ENCODE measurements at regions not wholly inside any gene's neighbourhood (a gene's known extent, or its start where the extent isn't known, plus 50 kb on each side); places are given as distances from the start of the nearest gene placed in this dataset.
"Not testable (repeated sequence)": the region's sequence is repeated elsewhere in the genome, so short reads cannot be mapped to it uniquely, and the experiment has no call there.

GRCh38 chr13:42373048-42373812 is 101.3 kb downstream of the AKAP11 start:
- intact Hi-C loops (cut with DNase I): no loop called here
- DNase-seq (no peak), ATAC-seq (no peak)

- no peak for DNase-seq
- no peak for ATAC-seq
- intact Hi-C loops (cut with DNase I): no loop called here
These were observed 103.7 kb downstream of the AKAP11 start for GRCh38 chr13:42375663-42376062.

DNA sequence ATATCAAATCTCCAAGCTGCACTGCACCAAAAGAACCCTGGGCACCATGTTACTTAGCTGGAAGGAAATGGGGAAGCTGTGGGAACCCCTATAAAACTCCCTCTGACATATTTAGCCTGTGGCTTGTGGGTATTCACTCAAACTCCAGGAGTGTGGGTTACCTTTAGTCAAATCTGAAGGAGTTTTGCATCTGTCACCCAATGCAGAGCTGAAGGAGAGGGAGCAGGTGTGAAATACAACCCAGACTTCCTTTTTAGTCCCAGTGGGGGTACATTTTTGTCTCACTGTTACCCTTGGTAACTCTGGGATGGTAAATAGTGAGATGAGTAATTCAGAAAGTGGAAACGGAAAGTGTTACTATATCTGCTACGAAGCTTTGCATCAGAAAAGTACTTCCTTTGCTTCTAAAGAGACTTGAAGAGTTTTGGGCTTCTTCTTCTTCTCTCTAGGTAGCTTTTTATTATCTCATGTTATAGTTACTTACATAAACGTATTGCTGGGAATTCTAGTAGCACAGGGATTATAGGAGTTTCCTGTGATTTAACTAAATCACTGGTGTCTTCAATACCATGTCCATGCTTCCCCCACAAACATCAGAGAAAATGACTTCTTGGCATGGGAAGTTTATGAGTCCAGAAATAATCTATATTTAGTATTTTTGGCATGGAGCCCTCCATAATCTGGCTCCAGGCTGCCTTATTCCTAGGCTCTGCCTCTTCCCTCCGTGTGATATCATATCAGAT is 105.9 kb downstream of the AKAP11 start:
- ATAC-seq: peak in 1 of 2 donors; percentile 40
- no peak for DNase-seq
- intact Hi-C loops (cut with DNase I): no loop called here

GRCh38 chr13:42378383-42378780 is 106.4 kb downstream of the AKAP11 start:
- no peak for DNase-seq
- ATAC-seq: no peak
- intact Hi-C loops (cut with DNase I): no loop called here

- intact Hi-C loops (cut with DNase I): no loop called here
- no peak for DNase-seq
- no peak for ATAC-seq
These were observed 107.3 kb downstream of the AKAP11 start for GRCh38 chr13:42379241-42379640.

DNA sequence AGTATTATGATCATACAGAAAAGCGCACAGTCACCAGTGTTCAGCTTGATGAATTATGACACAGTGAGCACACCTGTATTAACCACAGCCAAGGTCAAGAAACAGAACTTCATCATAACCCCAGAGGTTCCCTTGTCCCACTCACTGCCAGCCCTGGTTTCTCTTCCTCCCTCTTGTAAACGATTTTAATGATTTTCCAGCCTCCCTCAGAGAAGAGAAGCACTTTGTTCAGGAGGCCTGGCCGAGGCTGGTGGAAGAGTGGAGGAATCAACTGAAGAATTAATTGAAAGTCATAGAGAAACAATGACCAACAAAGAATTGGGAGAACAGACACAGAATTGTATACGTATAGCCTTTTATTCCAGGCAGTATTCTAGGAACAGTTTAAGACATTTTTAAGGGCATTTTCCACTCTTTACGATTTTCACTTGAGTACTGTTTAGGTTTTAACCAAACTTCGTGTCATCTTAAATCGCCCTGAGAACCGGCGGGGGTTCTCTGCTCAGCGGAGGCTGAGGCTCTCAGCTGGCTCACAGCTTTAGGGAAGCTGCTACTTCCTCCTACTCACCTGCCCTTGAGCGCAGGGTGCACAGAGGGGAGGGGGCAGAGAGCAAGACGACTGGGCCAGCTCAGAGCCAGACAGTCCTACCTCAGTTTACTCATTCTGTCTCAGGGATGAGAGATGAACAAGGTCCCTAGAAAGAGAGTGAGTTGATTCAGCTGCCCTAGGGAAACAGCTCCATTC is 108.6 kb downstream of the AKAP11 start:
- no peak for DNase-seq
- no peak for ATAC-seq
- intact Hi-C loops (cut with DNase I): no loop called here

GRCh38 chr13:42381165-42381425 is 109.1 kb downstream of the AKAP11 start:
- DNase-seq: no peak
- no peak for ATAC-seq
- intact Hi-C loops (cut with DNase I): no loop called here

DNA sequence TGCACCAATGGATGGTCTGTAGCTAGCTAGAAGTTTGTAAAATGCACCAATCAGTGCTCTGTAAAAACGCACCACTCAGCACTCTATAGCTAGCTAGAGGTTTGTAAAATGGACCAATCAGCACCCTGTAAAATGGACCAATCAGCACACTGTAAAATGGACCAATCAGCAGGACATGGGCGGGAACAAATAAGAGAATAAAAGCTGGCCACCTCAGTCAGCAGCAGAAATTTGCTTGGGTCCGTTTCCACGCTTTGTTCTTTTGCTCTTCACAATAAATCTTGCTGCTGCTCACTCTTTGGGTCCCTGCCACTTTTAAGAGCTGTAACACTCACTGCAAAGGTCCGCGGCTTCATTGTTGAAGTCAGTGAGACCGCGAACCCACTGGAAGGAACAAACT is 109.5 kb downstream of the AKAP11 start:
- DNase-seq; ATAC-seq; intact Hi-C loops (cut with DNase I): not testable (repeated sequence)

DNA sequence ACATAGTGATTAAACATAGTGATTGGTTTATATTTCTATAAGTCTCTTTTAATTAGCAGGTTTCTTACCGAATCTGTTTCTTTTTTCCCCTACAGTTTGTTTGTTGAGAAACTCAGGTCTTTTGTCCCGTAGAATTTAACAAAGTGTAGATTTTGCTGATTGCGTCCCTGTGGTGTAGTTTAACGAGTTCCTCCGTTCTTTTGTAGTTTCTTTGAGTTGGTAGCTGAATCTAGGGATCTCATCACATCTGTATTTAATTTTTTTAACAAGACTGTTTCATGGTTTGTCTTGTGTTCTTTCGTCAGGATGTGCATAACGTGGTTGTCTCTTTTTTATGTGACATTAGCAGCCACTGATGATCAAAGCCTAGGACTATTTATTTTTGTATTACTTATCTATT is 111.1 kb downstream of the AKAP11 start:
- ATAC-seq (no peak), DNase-seq (no peak)
- intact Hi-C loops (cut with DNase I): no loop called here

GRCh38 chr13:42384265-42384664 is 112.3 kb downstream of the AKAP11 start:
- ATAC-seq (no peak), DNase-seq (no peak)
- intact Hi-C loops (cut with DNase I): no loop called here

DNA sequence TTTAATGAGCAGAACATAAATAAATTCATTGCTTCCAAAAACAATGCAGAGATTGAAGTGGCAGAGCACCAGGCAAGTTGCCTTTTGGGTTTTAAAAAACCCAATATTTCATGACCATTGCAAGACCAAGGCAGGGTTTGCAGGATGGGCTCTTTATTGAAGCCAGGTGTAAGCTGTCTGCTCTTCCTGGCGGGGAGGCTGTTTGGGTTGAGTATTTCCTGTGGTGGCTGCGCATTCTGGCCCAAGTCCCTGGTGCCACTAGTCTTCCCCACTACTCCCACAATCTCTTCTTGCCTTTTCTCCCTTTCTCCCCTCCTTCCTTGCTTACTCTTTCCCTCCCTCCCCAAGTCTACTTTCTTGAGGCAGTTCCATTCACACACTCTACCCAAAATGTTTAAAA is 116.4 kb downstream of the AKAP11 start:
- intact Hi-C loops (cut with DNase I): no loop called here
- no peak for DNase-seq
- no peak for ATAC-seq

- intact Hi-C loops (cut with DNase I): no loop called here
- ATAC-seq (no peak), DNase-seq (no peak)
These were observed 117.1 kb downstream of the AKAP11 start for GRCh38 chr13:42389041-42389440.

DNA sequence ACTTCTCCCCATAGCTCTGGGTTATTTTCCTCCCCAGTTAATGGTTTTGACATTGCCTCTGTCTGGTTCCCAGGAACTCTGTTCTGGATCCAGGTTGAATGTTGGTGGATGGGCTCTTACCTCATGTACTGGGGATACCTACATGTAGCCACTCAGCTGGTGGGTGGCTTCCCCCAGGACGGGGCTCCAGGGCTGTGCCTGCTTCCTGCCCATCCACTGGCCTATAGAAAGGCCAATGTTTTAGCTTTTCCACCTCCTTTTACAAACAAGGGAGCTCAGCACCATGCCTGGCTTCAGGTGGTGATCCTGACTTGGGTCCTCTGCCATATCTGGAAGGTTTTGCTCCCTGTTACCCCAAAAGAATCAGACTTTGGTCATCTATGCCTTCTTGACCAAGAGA is 120.2 kb downstream of the AKAP11 start:
- intact Hi-C loops (cut with DNase I): no loop called here
- no peak for ATAC-seq
- DNase-seq: no peak

DNA sequence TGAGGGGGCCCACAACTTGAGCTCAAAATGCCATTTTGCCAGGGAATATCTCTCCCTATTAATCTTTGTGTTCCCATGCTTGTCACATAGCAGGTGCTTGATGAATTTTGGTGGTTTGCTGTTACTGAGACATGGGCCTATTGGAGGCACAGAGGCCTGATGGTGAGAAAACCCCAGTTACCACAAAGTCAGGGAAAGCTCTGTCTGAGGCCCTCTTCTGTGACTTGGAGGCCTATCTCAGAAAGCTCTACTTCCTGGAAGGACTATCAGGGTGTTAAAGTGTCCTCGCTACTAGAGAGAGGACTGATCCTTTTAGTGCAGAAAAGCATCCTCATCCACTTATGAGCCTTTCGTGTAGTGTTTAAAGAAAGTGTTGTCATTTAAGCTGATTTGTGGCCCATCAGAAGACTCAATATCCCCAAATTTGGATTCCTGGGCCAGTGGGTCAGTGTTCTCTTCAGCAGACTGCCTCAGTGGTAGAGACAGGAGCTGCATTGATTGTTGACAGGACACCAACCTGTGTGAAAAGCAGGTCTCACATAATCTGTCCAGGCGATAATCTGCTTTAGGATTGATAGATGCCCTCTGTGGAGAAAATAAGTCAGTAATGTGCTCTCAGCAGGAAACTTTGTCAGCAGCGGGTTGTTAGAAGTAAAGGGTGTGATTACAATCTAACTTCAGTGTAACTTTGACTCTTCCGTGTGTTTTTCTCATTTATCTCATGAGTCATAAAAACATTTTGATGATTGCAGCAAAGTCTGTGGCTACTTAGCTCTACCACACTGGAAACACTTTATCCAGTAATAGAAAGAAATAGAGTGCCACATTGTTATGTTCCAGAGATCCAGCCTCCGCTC is 121.0 kb downstream of the AKAP11 start:
- no peak for DNase-seq
- ATAC-seq: peak in 1 of 2 donors; percentile 53
- intact Hi-C loops (cut with DNase I): no loop called here

DNA sequence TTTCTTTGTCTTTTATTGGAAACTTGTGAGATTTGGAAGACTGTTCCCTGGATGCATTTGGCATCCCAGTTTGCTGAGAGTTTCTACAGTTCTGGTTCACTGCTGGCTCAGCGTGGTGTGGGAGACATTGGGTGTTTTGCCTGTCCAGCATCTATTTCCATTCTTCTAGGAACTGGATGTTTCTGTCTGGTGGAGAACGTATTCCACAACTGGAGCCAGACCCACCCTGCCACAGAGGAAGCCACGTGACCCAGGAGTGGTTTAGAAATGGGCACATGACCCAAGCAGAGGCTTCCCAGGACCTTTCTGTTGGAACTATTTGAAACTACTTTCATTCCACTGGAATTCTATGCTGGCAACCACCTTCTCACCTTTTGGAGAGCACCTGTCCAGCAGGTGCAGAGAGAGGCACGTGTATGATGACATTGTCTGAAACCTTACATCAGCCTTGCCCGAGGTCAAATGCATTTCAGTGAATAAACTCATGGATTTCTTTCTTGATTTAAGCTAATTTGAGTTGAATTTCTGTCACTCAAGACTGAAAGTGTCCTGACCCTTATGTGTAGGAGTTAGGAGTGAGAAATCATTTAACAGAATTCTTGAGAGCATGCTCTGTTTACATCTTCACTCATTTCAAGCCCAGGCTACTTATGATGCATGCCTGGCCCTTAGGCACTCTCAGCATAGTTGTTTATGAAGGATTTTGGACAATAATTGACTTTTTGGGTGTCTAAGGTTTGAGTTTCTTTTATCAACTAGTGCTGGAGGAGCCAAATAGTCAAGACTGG is 121.8 kb downstream of the AKAP11 start:
- intact Hi-C loops (cut with DNase I): no loop called here
- no peak for ATAC-seq
- DNase-seq: no peak

DNA sequence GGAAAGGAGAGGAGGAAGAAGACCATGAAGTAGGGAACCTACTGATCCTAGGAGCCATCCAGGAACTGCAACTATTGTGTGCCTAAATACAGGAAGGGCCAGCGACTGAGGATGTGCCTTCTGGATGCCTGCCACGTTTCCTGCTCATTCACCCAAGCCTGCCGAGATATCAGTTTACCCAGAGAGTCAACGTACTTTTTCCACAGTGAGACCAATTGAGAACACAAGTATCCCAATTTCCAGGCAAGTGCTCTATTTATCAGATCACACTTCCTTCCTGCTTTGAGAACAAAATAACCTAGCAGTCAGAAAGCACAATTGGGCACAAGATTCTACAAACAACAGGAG is 122.4 kb downstream of the AKAP11 start:
- intact Hi-C loops (cut with DNase I): no loop called here
- DNase-seq: no peak
- no peak for ATAC-seq

- ATAC-seq (no peak), DNase-seq (no peak)
- intact Hi-C loops (cut with DNase I): no loop called here
These were observed 122.7 kb downstream of the AKAP11 start for GRCh38 chr13:42394711-42395085.

- intact Hi-C loops (cut with DNase I): no loop called here
- ATAC-seq (no peak), DNase-seq (no peak)
These were observed 123.3 kb downstream of the AKAP11 start for GRCh38 chr13:42395086-42395821.
